HTR-8/SVneo (cell line): ENCODE measurements at regions not wholly inside any gene's neighbourhood (a gene's known extent, or its start where the extent isn't known, plus 50 kb on each side); places are given as distances from the start of the nearest gene placed in this dataset.
A peak's percentile ranks its signal among the peaks of the same experiment; 100 is the strongest.
"Not testable (repeated sequence)": the region's sequence is repeated elsewhere in the genome, so short reads cannot be mapped to it uniquely, and the experiment has no call there.

Experiments used
- DNase-seq: peaks from one replicate; pipeline ENCODE4 v3.0.0; 2011; ENCODE audit warnings: low spot score, mixed read lengths; ENCODE audit not compliant: insufficient read length
- FAIRE-seq: peaks from 2 replicates; lab custom pipeline; 2011; peaks lifted over from hg19 to GRCh38; lab: Jason Lieb, UNC

- no peak for FAIRE-seq
- no peak for DNase-seq
These were observed 202.8 kb downstream of the DMRTA1 start for GRCh38 chr9:22649384-22649783.

GRCh38 chr9:22650145-22650544 is 203.5 kb downstream of the DMRTA1 start:
- no peak for FAIRE-seq
- no peak for DNase-seq

- DNase-seq (no peak), FAIRE-seq (no peak)
These were observed 204.3 kb downstream of the DMRTA1 start for GRCh38 chr9:22650946-22651345.

- no peak for FAIRE-seq
- no peak for DNase-seq
These were observed 208.2 kb downstream of the DMRTA1 start for GRCh38 chr9:22654833-22655232.

GRCh38 chr9:22657713-22658112 is 211.1 kb downstream of the DMRTA1 start:
- DNase-seq (no peak), FAIRE-seq (no peak)

- FAIRE-seq, DNase-seq: not testable (repeated sequence)
These were observed 211.9 kb downstream of the DMRTA1 start for GRCh38 chr9:22658484-22658883.

GRCh38 chr9:22682536-22682935 is 235.9 kb downstream of the DMRTA1 start:
- FAIRE-seq: no peak

GRCh38 chr9:22682961-22683699 is 236.5 kb downstream of the DMRTA1 start:
- no peak for FAIRE-seq
- peak; percentile 10 for DNase-seq

More at GRCh38 chr9:22682536-22682935, 235.9 kb downstream of the DMRTA1 start:
- no peak for DNase-seq

- DNase-seq (peak; percentile 10), FAIRE-seq (no peak)
These were observed 237.1 kb downstream of the DMRTA1 start for GRCh38 chr9:22683700-22684075.

- FAIRE-seq: no peak
- DNase-seq: no peak
These were observed 246.5 kb downstream of the DMRTA1 start for GRCh38 chr9:22693156-22693555.

GRCh38 chr9:22700171-22700570 is 253.5 kb downstream of the DMRTA1 start:
- no peak for DNase-seq
- FAIRE-seq: no peak

GRCh38 chr9:22718653-22719052 is 272.0 kb downstream of the DMRTA1 start:
- DNase-seq (no peak), FAIRE-seq (no peak)

- FAIRE-seq: no peak
- no peak for DNase-seq
These were observed 275.9 kb downstream of the DMRTA1 start for GRCh38 chr9:22722492-22722891.

- FAIRE-seq (no peak), DNase-seq (no peak)
These were observed 285.2 kb downstream of the DMRTA1 start for GRCh38 chr9:22731786-22732185.

- FAIRE-seq: no peak
- no peak for DNase-seq
These were observed 293.1 kb downstream of the DMRTA1 start for GRCh38 chr9:22739712-22740111.

GRCh38 chr9:22740781-22741180 is 294.2 kb downstream of the DMRTA1 start:
- no peak for FAIRE-seq
- no peak for DNase-seq

- DNase-seq (no peak), FAIRE-seq (no peak)
These were observed 295.8 kb downstream of the DMRTA1 start for GRCh38 chr9:22742401-22742800.

- DNase-seq: no peak
- no peak for FAIRE-seq
These were observed 327.0 kb downstream of the DMRTA1 start for GRCh38 chr9:22773501-22774220.

- DNase-seq: no peak
- no peak for FAIRE-seq
These were observed 343.7 kb downstream of the DMRTA1 start for GRCh38 chr9:22790329-22790728.

GRCh38 chr9:22808876-22809275 is 362.3 kb downstream of the DMRTA1 start:
- DNase-seq (no peak), FAIRE-seq (no peak)

GRCh38 chr9:22809371-22809770 is 362.7 kb downstream of the DMRTA1 start:
- FAIRE-seq: no peak
- no peak for DNase-seq

GRCh38 chr9:22813529-22813928 is 366.9 kb downstream of the DMRTA1 start:
- DNase-seq (peak; percentile 1), FAIRE-seq (no peak)
